ENCODE measurements at regions not wholly inside any gene's neighbourhood (a gene's known extent, or its start where the extent isn't known, plus 50 kb on each side); places are given as distances from the start of the nearest gene placed in this dataset.

DNA sequence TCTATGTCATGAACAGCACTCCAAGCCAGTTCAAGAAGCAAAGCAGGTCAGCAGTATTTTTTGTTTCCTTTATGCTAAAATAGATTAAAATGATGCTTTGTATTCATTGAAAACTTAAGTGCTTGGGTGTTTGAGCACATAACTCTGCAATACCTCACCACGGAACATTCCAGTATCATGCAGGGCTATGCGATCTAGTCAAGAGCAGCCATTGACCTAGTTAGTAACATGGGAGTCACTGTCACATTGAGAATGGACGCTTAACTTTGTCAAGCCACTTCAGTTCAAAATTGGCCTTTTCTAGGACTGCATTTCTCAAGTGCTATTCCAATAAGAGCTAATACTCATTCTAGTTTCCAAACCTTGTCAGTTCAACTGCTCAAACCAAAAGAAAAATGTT lies 160.1 kb upstream of the FSTL5 start:
- ChIA-PET CTCF (no interaction called here), POLR2A (no interaction called here)
- H3K4me3 ChIP-seq (ENCODE audit: low read depth, low read length), result no peak overlapping the region
- no peaks in the 10 kb centered on the region for H3K27me3 ChIP-seq (ENCODE audit: control insufficient read depth, insufficient read depth, low read length)
- H3K9me3 ChIP-seq (ENCODE audit: control insufficient read depth, insufficient read depth, low read length), result no peaks in the 10 kb centered on the region; the same call in 1 of the 2 replicates
- no peak overlapping the region for H3K27ac ChIP-seq (ENCODE audit: low read depth, low read length)
- DNase-seq (ENCODE audit: low read depth, low spot score), result no peak
- TF ChIP-seq, protein P1, sequence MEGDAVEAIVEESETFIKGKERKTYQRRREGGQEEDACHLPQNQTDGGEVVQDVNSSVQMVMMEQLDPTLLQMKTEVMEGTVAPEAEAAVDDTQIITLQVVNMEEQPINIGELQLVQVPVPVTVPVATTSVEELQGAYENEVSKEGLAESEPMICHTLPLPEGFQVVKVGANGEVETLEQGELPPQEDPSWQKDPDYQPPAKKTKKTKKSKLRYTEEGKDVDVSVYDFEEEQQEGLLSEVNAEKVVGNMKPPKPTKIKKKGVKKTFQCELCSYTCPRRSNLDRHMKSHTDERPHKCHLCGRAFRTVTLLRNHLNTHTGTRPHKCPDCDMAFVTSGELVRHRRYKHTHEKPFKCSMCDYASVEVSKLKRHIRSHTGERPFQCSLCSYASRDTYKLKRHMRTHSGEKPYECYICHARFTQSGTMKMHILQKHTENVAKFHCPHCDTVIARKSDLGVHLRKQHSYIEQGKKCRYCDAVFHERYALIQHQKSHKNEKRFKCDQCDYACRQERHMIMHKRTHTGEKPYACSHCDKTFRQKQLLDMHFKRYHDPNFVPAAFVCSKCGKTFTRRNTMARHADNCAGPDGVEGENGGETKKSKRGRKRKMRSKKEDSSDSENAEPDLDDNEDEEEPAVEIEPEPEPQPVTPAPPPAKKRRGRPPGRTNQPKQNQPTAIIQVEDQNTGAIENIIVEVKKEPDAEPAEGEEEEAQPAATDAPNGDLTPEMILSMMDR (IDR thresholded peaks at IDR 0.05; ENCODE audit: low read depth, low read length), result no peak

DNA sequence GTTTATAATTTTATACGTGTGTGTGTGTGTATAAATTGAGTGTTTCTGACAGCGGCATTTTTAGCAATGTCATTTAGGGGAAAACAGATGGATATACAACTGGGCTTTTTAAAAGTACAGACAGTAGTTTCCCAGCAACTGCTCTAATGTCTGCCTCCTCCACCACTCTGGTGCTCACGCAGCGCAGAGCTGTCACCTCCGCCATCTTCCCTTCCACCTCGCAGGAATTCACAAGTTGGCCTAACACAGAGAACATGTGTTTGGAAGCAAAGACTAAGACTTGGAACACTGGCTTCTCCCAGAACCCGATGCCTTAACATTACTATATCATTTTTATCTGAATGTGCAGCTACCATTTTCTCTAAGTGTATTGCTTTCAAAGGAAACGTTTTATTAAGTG lies 158.3 kb upstream of the FSTL5 start:
- DNase-seq (ENCODE audit: low read depth, low spot score), result no peak
- TF ChIP-seq, protein P1 (IDR thresholded peaks at IDR 0.05; ENCODE audit: low read depth, low read length), result no peak
- ChIA-PET CTCF (no interaction called here), POLR2A (no interaction called here)
- Histone ChIP-seq H3K27ac (ENCODE audit: low read depth, low read length) (no peak overlapping the region), H3K9me3 (ENCODE audit: control insufficient read depth, insufficient read depth, low read length) (peaks cover 9% of the 10 kb centered on the region), H3K4me3 (ENCODE audit: low read depth, low read length) (no peak overlapping the region), H3K27me3 (ENCODE audit: control insufficient read depth, insufficient read depth, low read length) (no peaks in the 10 kb centered on the region)

DNA sequence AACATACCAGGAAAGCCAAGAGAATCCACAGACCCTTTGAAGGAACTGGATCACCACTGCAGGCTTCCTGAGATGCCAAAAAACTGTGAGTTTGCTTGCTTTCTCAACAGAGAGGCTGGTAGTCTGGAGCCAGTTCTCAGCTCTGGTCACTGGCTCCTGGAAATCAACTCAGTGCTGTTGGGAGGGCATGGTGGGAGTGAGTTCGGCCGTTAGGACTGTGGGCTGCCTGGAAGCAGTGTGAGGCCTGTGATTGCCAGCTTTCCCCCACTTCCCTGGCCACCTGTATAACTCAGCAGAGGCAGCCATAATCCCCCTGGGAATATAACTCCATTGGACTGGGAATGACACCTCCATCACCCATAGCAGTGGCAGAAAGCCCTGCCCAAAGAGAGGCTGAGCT lies 122.0 kb upstream of the FSTL5 start:
- ChIA-PET CTCF (no interaction called here), POLR2A (no interaction called here)
- H3K4me3 ChIP-seq (ENCODE audit: low read depth, low read length), result no peak overlapping the region
- no peak for DNase-seq (ENCODE audit: low read depth, low spot score)
- no peak overlapping the region for H3K27ac ChIP-seq (ENCODE audit: low read depth, low read length)
- peaks cover 13% of the 10 kb centered on the region; the same call in 1 of the 2 replicates for H3K9me3 ChIP-seq (ENCODE audit: control insufficient read depth, insufficient read depth, low read length)
- TF ChIP-seq, protein P1 (IDR thresholded peaks at IDR 0.05; ENCODE audit: low read depth, low read length), result no peak
- no peaks in the 10 kb centered on the region for H3K27me3 ChIP-seq (ENCODE audit: control insufficient read depth, insufficient read depth, low read length)

DNA sequence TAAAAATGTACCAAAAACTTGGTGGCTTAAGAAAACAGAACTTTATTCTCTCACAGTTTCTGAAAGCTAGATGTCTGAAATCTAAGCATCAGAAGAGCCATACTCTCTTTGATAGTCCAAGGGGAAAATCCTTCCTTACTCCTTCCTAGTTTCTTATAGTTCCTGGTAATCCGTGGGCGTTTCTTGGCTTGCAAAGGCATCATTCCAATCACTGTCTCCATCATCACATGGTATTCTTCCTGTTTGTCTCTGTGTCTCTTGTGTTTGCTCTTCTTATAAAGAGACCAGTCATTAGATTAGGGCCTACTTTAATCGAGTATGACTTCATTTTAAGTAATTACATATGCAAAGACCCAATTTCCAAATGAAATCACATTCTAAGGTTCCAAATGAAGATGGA lies 118.9 kb upstream of the FSTL5 start:
- H3K27me3 ChIP-seq (ENCODE audit: control insufficient read depth, insufficient read depth, low read length), result no peaks in the 10 kb centered on the region
- CTCF ChIA-PET, result no interaction called here
- peaks cover 14% of the 10 kb centered on the region for H3K9me3 ChIP-seq (ENCODE audit: control insufficient read depth, insufficient read depth, low read length)
- no peak for DNase-seq (ENCODE audit: low read depth, low spot score)
- H3K4me3 ChIP-seq (ENCODE audit: low read depth, low read length), result no peak overlapping the region
- POLR2A ChIA-PET, result no interaction called here
- H3K27ac ChIP-seq (ENCODE audit: low read depth, low read length), result no peak overlapping the region
- TF ChIP-seq, protein P1 (IDR thresholded peaks at IDR 0.05; ENCODE audit: low read depth, low read length), result no peak

DNA sequence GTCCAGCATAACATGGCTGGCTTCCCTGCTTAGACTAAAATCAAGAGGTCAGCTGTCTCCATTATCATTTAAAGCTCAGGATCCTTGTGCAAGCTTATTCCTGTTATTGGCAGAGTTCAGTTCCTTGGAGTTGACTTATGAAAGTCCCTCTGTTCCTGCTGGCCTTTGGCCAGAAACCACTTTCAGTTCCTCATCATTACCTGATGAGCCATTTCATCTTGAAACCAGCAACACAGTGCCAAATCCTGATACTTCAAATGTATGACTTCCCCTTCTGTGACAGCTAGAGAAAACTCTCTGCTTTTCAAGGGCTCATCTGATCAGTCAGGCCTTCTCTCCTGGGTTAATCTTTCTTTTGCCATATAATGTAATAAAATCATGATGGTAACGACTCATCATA lies 110.6 kb upstream of the FSTL5 start:
- TF ChIP-seq, protein P1 (IDR thresholded peaks at IDR 0.05; ENCODE audit: low read depth, low read length), result no peak
- POLR2A ChIA-PET, result no interaction called here
- CTCF ChIA-PET, result no interaction called here
- no peak for DNase-seq (ENCODE audit: low read depth, low spot score)
- Histone ChIP-seq H3K4me3 (ENCODE audit: low read depth, low read length) (no peak overlapping the region), H3K27ac (ENCODE audit: low read depth, low read length) (no peak overlapping the region), H3K9me3 (ENCODE audit: control insufficient read depth, insufficient read depth, low read length) (peaks cover 3% of the 10 kb centered on the region; the same call in 1 of the 2 replicates), H3K27me3 (ENCODE audit: control insufficient read depth, insufficient read depth, low read length) (no peaks in the 10 kb centered on the region)

All from AG04450 (cell line).